GM18498 (cell line): ENCODE measurements at regions not wholly inside any gene's neighbourhood (a gene's known extent, or its start where the extent isn't known, plus 50 kb on each side); places are given as distances from the start of the nearest gene placed in this dataset.

Experiments used
- ATAC-seq: cut with Tn5 transposase; IDR thresholded peaks from one replicate; pipeline ENCODE4 v1.9.1; 2021; ENCODE audit warnings: mild to moderate bottlenecking, moderate library complexity; ENCODE audit not compliant: unreplicated experiment

DNA sequence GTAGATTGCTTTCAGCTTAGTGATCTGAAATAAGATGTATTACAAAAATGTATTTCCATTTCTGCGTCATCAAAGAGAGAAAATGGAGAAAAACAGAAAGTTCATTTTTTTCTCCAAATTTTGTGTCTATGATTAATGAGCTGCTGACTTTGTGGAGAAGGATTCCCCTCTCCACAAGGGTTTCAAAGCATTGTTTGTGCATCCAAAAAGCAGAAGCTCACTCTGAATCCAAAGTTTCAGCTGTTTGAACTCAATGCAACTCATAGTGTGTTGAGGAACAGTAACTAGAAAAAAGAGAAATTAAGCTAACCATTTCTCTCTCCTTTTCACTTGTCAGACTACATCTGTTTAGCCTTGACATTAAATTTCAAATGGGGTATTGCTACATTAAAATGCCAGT lies 62.9 kb upstream of the SLC7A11 start:
- ATAC-seq: no peak

GRCh38 chr4:138301536-138301935 lies 59.4 kb upstream of the SLC7A11 start:
- no peak for ATAC-seq

DNA sequence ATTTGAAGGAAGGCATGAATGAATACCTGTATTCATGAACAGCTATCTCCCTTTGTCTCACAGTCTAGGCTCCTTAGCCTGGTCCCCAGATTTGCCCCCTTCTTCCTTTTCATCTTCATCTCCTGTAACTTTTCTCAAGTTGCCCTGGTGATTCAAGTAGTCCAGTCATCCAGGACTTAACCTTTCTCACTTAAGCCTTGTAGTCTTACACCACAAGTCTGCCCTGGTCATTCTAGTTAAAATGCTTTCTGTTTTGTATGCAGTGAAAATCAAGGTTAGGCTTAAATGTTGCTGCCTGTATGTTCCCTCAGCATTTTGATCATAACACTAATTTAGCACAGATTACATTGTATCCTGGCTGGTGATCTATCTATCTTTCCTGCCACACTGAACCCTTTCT lies 58.5 kb upstream of the SLC7A11 start:
- no peak for ATAC-seq

- no peak for ATAC-seq
These were observed 57.7 kb upstream of the SLC7A11 start for GRCh38 chr4:138299881-138300280.

GRCh38 chr4:138298866-138299265 lies 56.7 kb upstream of the SLC7A11 start:
- no peak for ATAC-seq

DNA sequence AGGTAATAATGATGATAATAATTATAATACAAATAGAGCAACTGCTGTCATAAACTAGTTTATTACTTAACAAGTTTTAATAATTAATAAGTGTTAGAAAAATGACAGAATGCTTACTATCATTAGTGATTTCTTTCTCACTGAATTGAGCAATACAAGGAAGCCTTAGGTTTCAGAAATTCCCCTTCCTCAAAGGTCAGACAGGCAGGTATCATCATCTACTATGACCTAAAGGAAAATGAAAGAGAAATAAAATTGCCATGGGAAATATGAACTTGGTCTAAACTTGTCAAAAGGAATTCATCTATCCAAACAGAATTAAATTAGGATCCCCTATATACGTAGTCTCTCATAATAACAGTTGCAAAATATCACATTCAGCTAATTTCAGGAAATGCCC lies 56.3 kb upstream of the SLC7A11 start:
- no peak for ATAC-seq

GRCh38 chr4:138297743-138298405 lies 55.7 kb upstream of the SLC7A11 start:
- ATAC-seq: peak; percentile 98

DNA sequence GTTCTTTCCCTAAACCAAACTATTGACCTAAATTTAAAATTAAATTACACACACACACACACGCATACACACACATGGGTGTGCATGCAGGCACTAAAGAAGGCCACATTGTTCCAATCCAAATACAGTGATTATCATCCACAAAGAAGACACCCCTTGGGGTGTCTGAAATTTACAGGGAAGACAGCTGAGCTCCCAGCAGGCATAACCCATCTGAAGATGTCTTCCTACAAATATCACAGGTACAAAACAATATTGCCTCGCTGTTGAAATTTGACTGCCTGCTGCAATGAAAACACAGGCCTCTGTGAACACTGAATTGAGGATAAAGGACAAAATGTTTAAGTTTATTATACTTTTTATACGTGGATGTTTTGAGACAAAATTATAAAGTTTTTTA lies 50.2 kb upstream of the SLC7A11 start:
- no peak for ATAC-seq
